RPMI8226 (cell line): ENCODE measurements at regions not wholly inside any gene's neighbourhood (a gene's known extent, or its start where the extent isn't known, plus 50 kb on each side); places are given as distances from the start of the nearest gene placed in this dataset.

Experiments used
- DNase-seq: peaks from one replicate; pipeline ENCODE4 v3.0.0-alpha.2; 2015

DNA sequence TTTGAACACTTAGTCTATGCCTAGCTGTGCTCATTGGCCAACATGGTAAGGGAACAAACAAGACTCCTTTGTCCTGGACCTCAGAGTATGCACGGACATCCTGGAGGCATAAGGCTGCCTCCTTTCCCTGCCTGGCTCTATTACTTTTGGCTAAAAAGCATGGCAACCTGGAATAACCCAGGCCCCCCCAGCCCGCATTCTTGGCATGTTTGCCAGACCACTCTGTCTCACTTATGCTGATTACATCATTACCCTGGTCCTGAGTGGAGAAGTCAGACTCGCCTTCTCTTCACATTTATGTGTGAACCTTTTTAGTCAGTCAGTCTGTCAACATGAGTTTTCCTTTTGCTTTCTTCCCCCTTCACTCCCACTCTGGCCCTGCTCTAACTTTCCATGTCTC lies 58.0 kb upstream of the ELK3 start:
- no peak for DNase-seq

DNA sequence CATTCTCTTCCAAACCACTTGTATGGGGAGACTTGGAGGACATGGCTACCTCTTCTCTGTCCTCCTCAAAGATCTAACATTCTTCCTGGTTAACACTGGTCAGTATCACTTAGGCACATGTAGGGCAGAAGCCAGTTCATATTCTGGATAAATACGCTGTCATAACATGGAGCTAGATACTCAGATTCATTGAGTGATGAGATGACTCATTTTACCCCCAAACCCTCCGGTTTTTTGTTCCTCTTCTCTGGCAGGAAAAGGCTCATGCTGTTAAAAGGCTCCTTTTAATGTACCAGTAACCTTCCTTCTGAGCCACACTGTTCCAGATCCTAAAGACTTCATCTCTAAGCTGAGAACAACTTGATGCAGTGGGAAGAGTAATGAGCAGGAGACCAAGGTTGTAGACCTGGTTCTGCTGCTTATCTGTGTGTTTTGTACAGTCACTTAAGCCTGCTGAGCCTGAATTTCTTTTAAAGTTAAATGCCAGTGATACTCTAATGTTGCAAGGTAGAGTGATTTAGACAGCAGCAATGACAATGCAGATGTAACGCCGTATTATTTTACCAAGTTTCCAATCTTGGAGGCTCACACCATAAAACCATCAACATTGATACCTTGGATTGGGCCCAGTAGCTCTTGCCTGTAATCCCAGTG lies 57.3 kb upstream of the ELK3 start:
- no peak for DNase-seq

DNA sequence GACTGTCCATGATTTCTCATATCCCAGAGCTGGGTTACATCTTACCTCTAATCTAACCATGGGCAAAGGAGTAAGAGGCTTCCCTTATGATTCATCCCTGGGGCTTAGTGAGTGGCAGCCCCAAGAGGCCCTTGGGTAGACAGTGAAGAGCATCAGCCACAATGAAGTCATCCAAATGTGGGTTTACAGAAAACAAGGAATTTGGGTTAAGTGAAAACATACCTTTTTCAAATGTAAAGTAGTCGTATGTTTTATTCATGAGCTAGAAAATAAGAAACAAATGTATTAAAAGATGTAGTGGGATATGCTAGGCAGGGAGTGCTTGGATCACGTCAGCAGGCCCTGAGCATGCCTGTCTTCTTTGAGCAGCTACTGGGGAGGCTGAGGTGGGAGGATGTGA lies 54.0 kb upstream of the ELK3 start:
- no peak for DNase-seq

DNA sequence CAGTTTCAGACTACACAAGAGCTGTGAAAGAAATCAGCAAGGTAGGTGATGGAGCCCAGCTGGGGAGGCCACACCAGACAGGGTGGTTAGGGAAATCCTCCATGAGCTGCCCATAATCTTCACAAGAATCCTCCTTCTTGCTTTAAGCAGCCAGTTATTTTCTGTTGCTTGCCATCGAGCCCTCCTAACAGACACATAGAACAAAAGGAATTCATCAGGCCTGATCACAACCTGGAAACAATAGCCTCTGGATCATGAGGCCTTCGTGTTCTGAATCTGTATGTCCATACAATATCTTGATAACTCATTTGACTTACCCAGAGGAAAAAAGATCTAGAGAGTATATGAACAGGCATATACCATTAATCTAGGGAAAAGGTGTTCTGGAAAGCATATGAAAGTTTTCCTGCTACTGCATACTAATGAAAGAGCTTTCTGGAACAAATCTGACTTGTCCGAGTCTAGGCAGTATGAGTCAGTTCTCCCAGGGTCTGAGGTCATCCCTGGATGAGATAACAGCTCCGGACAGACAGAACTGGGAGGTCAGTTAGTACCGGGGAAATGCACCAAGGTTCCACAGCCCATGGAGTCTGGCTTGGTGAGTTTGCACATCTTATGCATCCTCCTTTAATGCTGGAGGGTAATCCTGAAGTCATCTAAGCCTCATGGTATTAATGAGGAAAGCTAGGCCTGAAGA lies 52.8 kb upstream of the ELK3 start:
- DNase-seq: no peak

DNA sequence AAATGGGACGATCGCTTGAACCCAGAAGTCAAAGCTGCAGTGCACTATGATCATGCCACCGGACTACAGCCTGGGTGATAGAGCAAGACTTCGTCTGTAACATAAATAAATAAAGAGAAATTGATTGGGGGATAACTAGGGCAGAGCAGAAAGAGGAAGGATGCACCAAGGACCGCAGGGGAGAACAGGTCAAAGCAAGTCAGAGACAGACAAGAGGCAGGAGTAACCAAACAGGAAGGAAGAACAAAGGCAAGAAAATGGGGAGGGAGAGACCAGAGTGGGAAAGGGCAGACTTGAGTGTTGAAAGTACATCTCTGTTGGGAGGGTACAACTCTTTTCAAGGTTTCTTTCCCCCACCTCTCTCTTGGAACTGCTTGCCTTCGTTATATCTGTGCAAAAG lies 50.8 kb upstream of the ELK3 start:
- DNase-seq: no peak

DNA sequence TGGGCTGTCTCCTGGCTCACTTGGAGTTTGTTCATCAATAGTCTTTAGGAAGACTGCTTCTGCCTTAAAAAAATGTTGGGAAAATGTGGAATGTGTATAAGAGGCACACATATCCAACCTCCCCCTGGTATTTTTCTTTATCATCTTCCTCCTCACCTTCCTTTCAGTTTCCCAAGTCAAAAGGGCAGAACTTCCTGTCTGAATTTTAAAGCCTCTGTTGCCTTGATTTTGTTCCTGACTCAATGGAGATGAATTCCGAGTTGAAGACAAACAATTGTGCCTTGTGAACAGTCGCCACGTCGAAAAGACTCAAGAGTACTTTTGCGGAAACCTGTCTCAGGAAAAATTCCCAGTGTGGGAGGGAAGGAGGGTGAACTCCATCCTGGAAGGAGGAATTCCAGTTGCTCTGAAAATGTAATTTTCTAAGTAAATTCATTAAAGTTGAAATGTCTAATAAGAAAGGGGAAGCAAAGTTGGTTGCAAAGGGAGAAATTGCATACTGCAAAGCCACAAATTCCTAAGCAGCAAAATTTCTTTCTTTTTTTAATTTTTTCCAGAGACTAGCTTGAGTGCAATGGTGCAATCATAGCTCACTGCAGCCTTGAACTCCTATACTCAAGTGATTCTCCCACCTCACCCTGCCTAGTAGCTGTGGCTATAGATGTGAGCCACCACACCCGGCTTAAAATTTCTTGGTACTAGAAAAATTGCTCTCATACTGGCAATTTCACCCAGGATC lies 50.2 kb upstream of the ELK3 start:
- no peak for DNase-seq
